IPS-NIHi11 (cell line): ENCODE measurements at regions not wholly inside any gene's neighbourhood (a gene's known extent, or its start where the extent isn't known, plus 50 kb on each side); places are given as distances from the start of the nearest gene placed in this dataset.

Source experiments
- DNase-seq: peaks from one replicate; pipeline ENCODE4 v3.0.0; 2012; ENCODE audit warnings: mixed read lengths, low spot score

DNA sequence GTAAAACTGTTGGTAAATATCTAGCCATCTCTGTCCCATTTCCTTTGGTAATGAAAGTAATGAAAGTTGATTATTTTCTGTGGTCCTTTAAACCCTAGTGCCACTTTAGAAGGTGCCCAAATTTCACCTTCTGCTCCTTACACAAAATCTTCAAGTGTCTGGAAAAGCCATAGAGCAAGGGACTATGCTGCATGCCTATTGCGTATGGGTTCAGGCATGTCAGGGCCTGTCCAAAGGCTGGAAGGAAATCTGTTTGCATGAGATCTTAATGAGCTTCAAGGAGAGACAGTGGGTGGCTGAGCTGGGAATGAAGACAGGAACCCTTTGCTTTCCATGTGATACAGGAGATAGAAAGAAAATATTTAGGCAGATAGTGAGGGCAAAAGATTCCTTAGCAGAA is 66.6 kb upstream of the CCN6 start:
- no peak for DNase-seq

DNA sequence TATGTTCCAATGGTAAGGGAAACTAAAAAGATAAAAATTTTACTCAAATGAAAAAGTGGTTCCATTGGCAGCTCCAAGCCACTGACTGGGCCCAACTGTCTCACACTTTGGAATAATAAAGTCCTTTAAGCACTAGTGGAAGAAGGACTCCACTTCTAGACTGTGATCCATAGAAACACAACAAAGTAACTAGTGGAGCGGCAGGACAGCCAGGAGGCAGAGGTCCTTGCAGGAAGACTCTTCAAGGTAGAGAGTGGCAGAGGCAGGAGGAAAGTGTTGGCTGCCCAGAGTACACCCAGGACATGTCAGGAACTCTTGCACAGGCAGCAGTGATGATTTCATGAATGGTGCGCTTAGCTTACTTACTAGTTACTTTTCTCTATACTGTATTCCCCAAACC is 65.0 kb upstream of the CCN6 start:
- DNase-seq, result no peak

DNA sequence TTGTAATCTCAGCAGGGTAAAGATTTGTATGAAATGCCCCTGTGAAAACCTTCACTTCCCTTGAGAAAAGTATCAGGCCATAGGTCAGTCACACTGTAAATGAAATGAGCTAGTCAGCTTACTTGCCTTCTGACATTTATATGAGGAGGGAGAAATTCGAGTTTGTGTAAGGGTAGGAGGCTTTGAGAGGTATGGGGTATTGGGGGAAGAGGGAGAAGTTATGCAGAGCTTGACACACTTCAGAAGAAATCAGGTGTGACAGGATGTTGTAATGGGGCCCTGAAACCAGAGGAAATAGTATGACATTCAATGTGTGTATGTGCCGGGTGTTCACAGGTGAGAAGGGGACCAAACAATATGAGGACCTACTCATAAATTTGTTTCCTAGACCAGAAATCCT is 64.2 kb upstream of the CCN6 start:
- no peak for DNase-seq

DNA sequence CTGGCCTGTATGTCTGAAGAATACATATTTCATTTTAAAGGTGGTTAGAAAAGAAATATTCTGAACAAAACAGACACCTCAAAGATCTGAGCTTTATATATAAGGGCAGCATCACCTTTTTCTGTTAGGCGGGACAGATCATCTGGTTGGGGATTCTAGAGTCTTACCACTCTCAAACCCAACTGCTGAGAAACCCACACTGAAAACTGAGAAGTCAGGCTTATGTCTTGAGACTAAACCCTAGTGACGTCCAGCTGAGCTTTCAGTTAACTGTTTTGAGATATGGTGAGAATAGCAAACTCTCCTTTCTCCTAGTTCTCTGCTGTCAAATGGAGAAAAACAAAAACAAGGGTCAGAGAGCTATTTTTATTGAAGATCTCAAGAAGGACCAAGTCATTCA is 63.7 kb upstream of the CCN6 start:
- DNase-seq, result no peak

DNA sequence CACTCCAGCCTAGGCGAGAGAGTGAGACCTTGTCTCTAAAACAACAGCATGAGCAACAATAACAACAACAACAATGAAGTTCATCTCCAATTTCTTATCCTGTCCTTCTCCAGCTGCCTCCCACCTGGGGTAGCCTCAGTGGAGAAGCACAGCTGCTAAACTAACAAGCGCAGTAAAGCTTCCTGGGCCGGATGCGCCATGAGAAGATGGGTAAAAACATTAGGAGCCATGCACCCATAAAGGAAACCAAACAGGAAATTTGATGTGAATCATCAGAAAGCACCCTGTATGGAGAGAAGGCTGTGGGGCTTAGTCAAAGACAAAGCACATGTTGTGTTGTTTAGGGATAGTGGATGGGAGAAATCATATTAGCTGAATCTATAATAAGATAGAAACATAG is 61.1 kb upstream of the CCN6 start:
- DNase-seq, result no peak

DNA sequence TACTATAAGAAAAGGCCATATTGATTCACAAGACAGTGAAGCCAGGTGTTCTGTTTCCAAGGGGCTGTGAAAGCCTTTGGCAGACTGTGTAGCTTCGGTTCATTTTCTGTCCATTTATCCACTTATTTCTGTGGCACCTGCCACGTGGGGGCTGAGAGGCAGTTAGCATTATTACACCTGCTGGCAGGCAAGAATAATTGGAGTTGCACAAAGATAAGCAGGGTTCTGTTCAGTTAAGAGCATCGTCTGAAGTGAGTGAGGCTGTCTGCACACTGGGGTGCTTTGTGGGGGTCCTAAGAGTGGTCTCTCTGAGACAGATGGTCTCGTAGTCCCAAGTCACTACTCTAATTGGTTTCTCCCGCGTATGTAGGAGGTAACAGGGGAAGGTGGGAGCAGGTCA is 60.6 kb upstream of the CCN6 start:
- no peak for DNase-seq

DNA sequence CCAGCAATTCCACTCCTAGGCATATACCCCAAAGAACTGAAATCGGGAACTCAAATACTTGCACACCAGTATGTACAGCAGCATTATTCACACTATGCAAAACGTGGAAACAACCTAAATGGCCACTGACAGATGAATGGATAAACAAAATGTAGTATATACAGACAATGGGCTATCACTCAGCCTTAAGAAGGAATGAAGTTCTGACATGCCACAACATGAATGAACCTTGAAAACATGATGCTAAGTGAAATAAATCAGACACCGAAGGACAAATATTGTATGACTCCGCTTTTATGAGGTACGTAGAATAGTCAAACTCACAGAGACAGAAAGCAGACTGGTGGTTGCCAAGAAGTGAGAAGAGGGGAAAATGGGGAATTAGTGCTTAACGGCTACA is 59.1 kb upstream of the CCN6 start:
- no peak for DNase-seq

DNA sequence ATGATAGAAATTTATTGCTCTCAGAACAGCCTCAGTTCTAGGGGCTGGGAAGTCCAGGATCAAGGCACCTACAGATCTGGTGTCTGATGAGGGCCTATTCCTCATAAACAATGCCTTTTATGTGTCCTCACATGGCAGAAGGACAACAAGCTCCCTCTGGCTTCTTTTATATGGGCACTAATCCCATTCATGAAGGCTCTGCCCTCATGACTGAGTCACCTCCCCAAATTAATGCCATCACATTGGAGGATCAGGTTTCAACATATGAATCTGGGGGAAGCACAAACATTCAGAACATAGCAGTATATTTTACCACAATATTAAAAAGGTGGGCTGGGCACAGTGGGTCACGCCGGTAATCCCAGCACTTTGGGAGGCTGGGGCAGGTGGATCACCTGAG is 58.5 kb upstream of the CCN6 start:
- no peak for DNase-seq

DNA sequence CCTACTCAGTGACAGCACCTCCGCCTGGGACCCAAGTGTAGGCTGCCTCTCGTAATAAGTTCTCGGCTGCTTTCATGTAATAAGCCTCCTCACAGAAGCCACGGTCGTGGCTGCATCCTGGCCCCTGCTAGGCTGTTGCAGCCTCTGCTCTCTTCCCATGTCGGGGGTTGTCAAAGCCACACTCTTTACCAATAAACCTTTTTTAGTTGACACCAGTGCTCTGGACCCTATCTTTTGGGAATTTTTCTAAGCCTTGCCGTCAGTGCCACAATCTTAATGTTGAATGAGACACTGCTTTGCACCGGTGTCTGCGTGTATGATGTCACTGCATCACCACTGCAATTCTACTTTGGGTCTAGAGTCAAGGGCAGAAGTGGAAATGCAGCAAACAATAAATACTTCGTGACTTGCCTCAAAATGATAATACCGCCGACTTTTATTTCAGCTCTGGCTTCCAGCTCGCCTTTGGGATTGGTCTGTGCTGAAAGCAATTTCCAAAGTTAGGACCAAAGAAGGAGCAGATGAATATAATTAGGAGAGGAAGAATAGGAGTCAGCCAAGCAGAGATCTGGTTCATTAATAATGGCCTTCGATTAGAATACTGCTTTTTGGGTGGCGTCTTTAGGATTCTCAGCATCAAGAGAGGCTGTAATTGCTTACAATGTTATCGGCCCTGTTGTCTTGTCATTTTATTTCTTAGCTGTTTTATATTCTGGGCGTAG is 57.6 kb upstream of the CCN6 start:
- no peak for DNase-seq

DNA sequence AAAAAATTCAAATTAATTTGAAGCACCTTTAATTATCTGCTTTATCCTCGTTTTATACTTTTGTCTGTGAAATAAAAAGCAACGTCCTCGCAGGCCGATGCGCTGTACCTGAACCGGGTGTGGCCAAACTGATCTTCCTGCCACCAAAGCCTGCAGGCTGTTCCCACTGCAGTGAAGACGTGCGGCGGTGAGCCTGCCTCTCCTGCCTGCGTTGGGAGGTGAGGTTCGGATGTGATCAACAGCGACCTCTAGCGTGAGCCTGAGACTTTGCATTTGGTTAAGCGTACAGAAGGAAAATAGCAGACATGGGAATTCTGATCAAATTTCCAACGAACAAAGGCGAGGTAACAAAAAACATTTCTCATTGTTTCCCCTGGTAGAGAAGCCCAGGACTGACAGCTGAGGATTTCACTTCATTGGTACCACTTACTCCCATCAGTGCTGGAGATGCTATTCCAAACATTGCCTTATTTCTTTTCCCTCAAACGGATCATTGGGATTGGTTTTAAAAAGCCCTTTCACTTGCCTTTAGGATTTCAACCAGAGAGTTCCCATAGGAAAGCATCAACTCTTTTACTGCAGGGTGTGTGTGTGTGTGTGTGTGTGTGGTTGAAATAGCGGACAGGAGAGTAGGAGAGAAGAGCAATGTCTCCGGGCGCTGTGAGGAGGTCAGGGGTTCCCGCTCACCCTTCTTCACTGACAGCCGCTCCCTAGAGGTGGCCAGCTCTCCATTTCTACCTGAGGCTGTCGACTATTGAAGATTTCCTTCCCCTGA is 56.6 kb upstream of the CCN6 start:
- DNase-seq, result peak; percentile 85

DNA sequence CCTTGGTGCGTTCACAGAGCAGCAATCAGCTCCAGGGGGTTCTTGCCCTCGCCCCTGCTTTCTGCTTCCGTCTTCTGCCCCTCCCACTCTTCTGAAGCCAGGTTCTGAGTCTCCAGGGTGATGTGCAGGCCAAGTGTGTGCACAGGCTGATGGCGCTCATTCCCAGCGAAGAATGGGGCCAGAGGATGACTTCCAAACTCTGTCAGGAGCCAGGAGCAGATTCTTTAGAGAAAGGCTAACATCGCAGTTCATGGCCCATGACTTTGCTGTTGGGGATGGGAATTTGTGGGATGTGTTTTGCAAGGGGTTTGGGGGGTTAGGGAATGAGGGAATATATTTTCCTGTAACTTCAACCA is 56.1 kb upstream of the CCN6 start:
- DNase-seq, result no peak

DNA sequence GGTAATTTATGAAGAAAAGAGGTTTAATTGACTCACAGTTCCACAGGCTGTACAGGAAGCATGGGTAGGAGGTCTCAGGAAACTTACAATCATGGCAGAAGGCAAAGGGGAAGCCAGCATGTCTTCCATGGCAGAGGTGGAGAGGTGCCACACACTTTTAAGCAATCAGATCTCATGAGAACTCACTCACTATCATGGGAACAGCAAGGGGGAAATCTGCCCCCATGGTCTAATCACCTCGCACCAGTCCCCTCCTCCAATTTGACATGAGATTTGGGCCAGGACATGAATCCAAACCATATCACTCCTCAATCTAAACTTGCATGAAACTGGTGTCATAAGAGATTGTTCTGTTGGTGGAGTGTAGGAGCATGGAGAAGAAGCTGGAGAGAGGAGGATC is 51.6 kb upstream of the CCN6 start:
- no peak for DNase-seq
